ENCODE measurements at regions not wholly inside any gene's neighbourhood (a gene's known extent, or its start where the extent isn't known, plus 50 kb on each side); places are given as distances from the start of the nearest gene placed in this dataset.

DNA sequence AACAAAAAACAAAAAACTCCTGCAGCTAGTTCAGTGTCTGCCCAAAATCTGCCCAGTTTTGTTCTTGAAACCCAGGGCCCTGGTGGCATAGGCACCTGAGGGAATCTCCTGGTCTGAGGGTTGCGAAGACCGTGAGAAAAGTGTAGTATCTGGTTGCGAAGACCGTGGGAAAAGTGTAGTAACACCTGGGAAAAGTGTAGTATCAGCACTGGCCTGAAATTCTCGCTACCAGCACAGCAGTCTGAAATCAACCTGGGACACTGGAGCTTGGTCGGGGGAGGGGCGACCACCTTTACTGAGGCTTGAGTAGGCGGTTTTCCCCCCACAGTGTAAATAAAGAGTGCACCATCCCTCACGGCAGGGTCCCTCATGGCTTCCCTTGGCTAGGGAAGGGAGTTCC lies 82.5 kb upstream of the SP4 start:
- no peak overlapping the region for H3K4me3 ChIP-seq (ENCODE audit: low read depth, low read length)
- no peaks in the 10 kb centered on the region for H3K36me3 ChIP-seq (ENCODE audit: control insufficient read depth, insufficient read depth, low read length)
- H3K27me3 ChIP-seq (ENCODE audit: control insufficient read depth, insufficient read depth, low read length): no peaks in the 10 kb centered on the region
- no peak overlapping the region for H3K9ac ChIP-seq (ENCODE audit: low read depth, low read length)
- H3K9me3 ChIP-seq (ENCODE audit: control insufficient read depth, insufficient read depth, low read length): no peaks in the 10 kb centered on the region
- H3K4me1 ChIP-seq (ENCODE audit: control insufficient read depth, insufficient read depth, low read length): peaks cover 8% of the 10 kb centered on the region

DNA sequence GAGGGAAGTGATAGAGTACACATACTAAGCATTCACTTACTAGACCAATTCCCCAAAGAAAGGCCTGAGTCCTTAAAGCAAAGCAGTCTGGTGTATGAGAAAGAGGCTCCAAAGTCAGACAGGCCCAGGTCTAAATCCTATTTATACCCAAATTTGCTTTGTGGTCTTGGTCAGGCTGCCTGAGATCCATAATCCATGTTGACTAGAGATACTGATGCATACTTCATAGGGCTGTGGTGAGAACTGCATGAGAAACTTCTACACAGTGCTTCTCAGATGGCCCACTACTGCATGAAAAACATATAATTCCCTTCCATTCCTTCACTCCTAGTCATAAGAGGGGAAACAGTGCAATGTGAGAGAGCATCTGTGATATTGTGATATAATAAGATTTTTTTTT lies 81.6 kb upstream of the SP4 start:
- H3K4me1 ChIP-seq (ENCODE audit: control insufficient read depth, insufficient read depth, low read length): peaks cover 8% of the 10 kb centered on the region
- H3K4me3 ChIP-seq (ENCODE audit: low read depth, low read length): no peak overlapping the region
- H3K9ac ChIP-seq (ENCODE audit: low read depth, low read length): no peak overlapping the region
- H3K36me3 ChIP-seq (ENCODE audit: control insufficient read depth, insufficient read depth, low read length): no peaks in the 10 kb centered on the region
- no peaks in the 10 kb centered on the region for H3K27me3 ChIP-seq (ENCODE audit: control insufficient read depth, insufficient read depth, low read length)
- no peaks in the 10 kb centered on the region for H3K9me3 ChIP-seq (ENCODE audit: control insufficient read depth, insufficient read depth, low read length)

GRCh38 chr7:21352540-21353387 lies 75.1 kb upstream of the SP4 start:
- Histone ChIP-seq H3K9me3 (ENCODE audit: control insufficient read depth, insufficient read depth, low read length) (no peaks in the 10 kb centered on the region), H3K9ac (ENCODE audit: low read depth, low read length) (no peak overlapping the region), H3K4me1 (ENCODE audit: control insufficient read depth, insufficient read depth, low read length) (no peaks in the 10 kb centered on the region), H3K4me3 (ENCODE audit: low read depth, low read length) (no peak overlapping the region), H3K27me3 (ENCODE audit: control insufficient read depth, insufficient read depth, low read length) (no peaks in the 10 kb centered on the region), H3K36me3 (ENCODE audit: control insufficient read depth, insufficient read depth, low read length) (no peaks in the 10 kb centered on the region)

GRCh38 chr7:21353388-21353780 lies 74.5 kb upstream of the SP4 start:
- no peaks in the 10 kb centered on the region for H3K9me3 ChIP-seq (ENCODE audit: control insufficient read depth, insufficient read depth, low read length)
- no peaks in the 10 kb centered on the region for H3K27me3 ChIP-seq (ENCODE audit: control insufficient read depth, insufficient read depth, low read length)
- no peaks in the 10 kb centered on the region for H3K4me1 ChIP-seq (ENCODE audit: control insufficient read depth, insufficient read depth, low read length)
- no peaks in the 10 kb centered on the region for H3K36me3 ChIP-seq (ENCODE audit: control insufficient read depth, insufficient read depth, low read length)
- H3K4me3 ChIP-seq (ENCODE audit: low read depth, low read length): no peak overlapping the region
- H3K9ac ChIP-seq (ENCODE audit: low read depth, low read length): no peak overlapping the region

DNA sequence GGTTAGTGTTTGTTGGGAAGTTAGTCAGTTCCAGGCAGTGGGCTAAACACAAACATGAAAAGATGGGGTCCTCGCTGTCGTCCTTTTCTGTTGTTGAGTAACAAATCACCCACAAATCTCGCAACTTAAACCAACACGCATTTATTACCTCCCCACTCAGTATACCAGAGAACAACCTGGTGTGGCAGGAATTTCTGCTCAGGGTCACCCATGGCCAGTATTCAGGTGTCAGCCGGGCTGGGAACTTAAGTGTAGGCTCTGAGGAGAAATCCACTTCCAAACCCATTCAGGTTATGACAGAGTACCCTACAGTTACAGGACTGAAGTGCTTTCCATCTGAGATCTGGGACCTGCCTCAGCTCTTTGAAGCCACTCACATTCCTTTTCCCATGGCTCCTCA lies 73.6 kb upstream of the SP4 start:
- no peaks in the 10 kb centered on the region for H3K9me3 ChIP-seq (ENCODE audit: control insufficient read depth, insufficient read depth, low read length)
- no peak overlapping the region for H3K4me3 ChIP-seq (ENCODE audit: low read depth, low read length)
- no peak overlapping the region for H3K9ac ChIP-seq (ENCODE audit: low read depth, low read length)
- H3K27me3 ChIP-seq (ENCODE audit: control insufficient read depth, insufficient read depth, low read length): no peaks in the 10 kb centered on the region
- H3K4me1 ChIP-seq (ENCODE audit: control insufficient read depth, insufficient read depth, low read length): no peaks in the 10 kb centered on the region
- no peaks in the 10 kb centered on the region for H3K36me3 ChIP-seq (ENCODE audit: control insufficient read depth, insufficient read depth, low read length)

- Histone ChIP-seq H3K4me1 (ENCODE audit: control insufficient read depth, insufficient read depth, low read length) (no peaks in the 10 kb centered on the region), H3K36me3 (ENCODE audit: control insufficient read depth, insufficient read depth, low read length) (no peaks in the 10 kb centered on the region), H3K9me3 (ENCODE audit: control insufficient read depth, insufficient read depth, low read length) (no peaks in the 10 kb centered on the region), H3K4me3 (ENCODE audit: low read depth, low read length) (no peak overlapping the region), H3K27me3 (ENCODE audit: control insufficient read depth, insufficient read depth, low read length) (no peaks in the 10 kb centered on the region), H3K9ac (ENCODE audit: low read depth, low read length) (no peak overlapping the region)
Observed at GRCh38 chr7:21355406-21355874, 72.4 kb upstream of the SP4 start.

- Histone ChIP-seq H3K36me3 (ENCODE audit: control insufficient read depth, insufficient read depth, low read length) (no peaks in the 10 kb centered on the region), H3K9ac (ENCODE audit: low read depth, low read length) (no peak overlapping the region), H3K4me3 (ENCODE audit: low read depth, low read length) (no peak overlapping the region), H3K4me1 (ENCODE audit: control insufficient read depth, insufficient read depth, low read length) (no peaks in the 10 kb centered on the region), H3K27me3 (ENCODE audit: control insufficient read depth, insufficient read depth, low read length) (no peaks in the 10 kb centered on the region), H3K9me3 (ENCODE audit: control insufficient read depth, insufficient read depth, low read length) (no peaks in the 10 kb centered on the region)
Observed at GRCh38 chr7:21356616-21357015, 71.3 kb upstream of the SP4 start.

DNA sequence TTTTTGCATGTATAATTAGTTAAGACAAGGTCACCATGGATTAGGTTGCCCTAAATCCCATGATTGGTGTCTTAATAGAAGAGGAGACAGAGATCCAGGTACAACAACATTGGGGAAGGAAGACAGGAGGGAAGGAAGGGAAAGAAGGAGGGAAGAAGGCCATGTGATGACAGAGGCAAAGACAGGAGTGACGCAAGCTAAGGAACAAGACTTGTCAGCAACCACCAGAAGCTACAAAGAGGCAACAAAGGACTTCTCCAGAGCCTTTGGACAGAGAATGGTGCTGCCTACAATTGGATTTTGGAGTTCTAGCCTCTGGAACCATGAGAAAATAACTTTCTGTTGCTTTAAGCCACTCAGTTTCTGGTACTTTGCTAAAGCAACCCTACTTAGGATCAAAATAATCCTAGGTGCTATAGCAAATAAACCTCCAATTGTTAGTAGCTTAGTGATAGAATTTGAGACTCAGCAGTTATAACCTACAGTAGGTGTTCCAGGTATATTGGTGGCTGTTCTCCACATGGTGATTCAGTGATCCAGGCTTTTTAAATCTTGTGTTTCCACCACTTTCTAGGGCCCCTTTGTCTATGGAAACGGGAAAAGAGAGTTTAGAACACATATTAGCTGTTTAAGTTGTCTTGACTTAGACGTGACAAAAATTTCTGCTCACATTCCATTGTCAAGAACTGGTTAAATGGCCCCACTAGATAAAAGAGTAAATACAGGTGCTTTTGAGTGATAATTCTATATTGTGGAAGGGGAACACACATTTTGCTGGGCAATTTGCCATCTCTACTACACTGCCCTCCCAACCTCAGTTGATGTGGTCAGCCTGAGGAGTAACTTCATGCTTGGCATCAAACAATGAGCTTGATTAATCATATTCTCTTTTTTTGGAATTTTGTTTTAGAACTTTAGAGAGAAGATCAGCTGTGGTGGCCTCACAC lies 70.5 kb upstream of the SP4 start:
- no peaks in the 10 kb centered on the region for H3K4me1 ChIP-seq (ENCODE audit: control insufficient read depth, insufficient read depth, low read length)

GRCh38 chr7:21358648-21359047 lies 69.2 kb upstream of the SP4 start:
- Histone ChIP-seq H3K27me3 (ENCODE audit: control insufficient read depth, insufficient read depth, low read length) (no peaks in the 10 kb centered on the region), H3K36me3 (ENCODE audit: control insufficient read depth, insufficient read depth, low read length) (no peaks in the 10 kb centered on the region), H3K9ac (ENCODE audit: low read depth, low read length) (no peak overlapping the region), H3K4me1 (ENCODE audit: control insufficient read depth, insufficient read depth, low read length) (no peaks in the 10 kb centered on the region), H3K9me3 (ENCODE audit: control insufficient read depth, insufficient read depth, low read length) (no peaks in the 10 kb centered on the region), H3K4me3 (ENCODE audit: low read depth, low read length) (no peak overlapping the region)

More for the DNA sequence above, 70.5 kb upstream of the SP4 start:
- H3K27me3 ChIP-seq (ENCODE audit: control insufficient read depth, insufficient read depth, low read length): no peaks in the 10 kb centered on the region
- H3K36me3 ChIP-seq (ENCODE audit: control insufficient read depth, insufficient read depth, low read length): no peaks in the 10 kb centered on the region
- H3K4me3 ChIP-seq (ENCODE audit: low read depth, low read length): no peak overlapping the region
- H3K9me3 ChIP-seq (ENCODE audit: control insufficient read depth, insufficient read depth, low read length): no peaks in the 10 kb centered on the region
- no peak overlapping the region for H3K9ac ChIP-seq (ENCODE audit: low read depth, low read length)

GRCh38 chr7:21359163-21359562 lies 68.7 kb upstream of the SP4 start:
- H3K27me3 ChIP-seq (ENCODE audit: control insufficient read depth, insufficient read depth, low read length): no peaks in the 10 kb centered on the region
- H3K36me3 ChIP-seq (ENCODE audit: control insufficient read depth, insufficient read depth, low read length): no peaks in the 10 kb centered on the region
- no peak overlapping the region for H3K9ac ChIP-seq (ENCODE audit: low read depth, low read length)
- no peaks in the 10 kb centered on the region for H3K9me3 ChIP-seq (ENCODE audit: control insufficient read depth, insufficient read depth, low read length)
- H3K4me3 ChIP-seq (ENCODE audit: low read depth, low read length): no peak overlapping the region
- no peaks in the 10 kb centered on the region for H3K4me1 ChIP-seq (ENCODE audit: control insufficient read depth, insufficient read depth, low read length)

DNA sequence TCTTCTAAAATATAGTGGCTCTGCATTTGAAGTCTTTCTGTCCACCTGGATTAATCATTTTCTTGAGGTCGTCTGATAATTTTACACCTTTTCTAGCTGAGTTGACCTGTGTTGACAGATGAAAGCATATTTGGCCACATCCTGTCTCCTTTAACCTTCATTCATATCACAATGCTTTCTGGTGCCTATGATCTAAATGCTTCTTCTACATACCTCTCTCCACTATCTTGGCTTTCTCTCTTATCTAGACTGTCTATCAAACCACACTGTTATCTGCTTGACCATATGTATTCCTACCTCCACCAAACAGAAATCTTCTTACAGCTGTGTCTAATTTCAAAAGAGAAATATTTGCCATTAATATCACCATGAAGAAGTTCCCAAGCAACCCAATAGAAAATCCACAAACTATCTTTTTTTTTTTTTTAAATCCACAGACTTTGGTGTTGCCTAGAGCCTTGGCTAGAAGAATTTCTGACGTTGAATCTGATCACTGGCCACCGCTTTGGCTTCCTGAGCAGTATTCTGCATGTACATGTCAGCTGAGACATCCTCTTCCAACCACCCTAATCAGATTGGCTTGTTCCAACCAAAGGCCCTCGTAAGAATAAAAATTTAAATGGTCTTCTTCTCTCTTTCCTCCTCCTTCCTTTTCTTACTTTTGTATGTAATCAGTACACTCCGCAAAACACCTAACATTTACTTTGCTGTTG lies 66.3 kb upstream of the SP4 start:
- Histone ChIP-seq H3K27me3 (ENCODE audit: control insufficient read depth, insufficient read depth, low read length) (no peaks in the 10 kb centered on the region), H3K4me3 (ENCODE audit: low read depth, low read length) (no peak overlapping the region), H3K4me1 (ENCODE audit: control insufficient read depth, insufficient read depth, low read length) (no peaks in the 10 kb centered on the region), H3K9ac (ENCODE audit: low read depth, low read length) (no peak overlapping the region), H3K9me3 (ENCODE audit: control insufficient read depth, insufficient read depth, low read length) (no peaks in the 10 kb centered on the region), H3K36me3 (ENCODE audit: control insufficient read depth, insufficient read depth, low read length) (no peaks in the 10 kb centered on the region)
